ENCODE measurements at regions not wholly inside any gene's neighbourhood (a gene's known extent, or its start where the extent isn't known, plus 50 kb on each side); places are given as distances from the start of the nearest gene placed in this dataset.

GRCh38 chr5:4225741-4226140 lies 630.1 kb downstream of the IRX1 start:
- no peak overlapping the region for H3K4me3 Mint-ChIP-seq
- no peak for TF ChIP-seq CTCF (IDR thresholded peaks at IDR 0.05; ENCODE audit: unreplicated experiment)
- H3K27ac Mint-ChIP-seq = no peak overlapping the region
- H3K4me1 Mint-ChIP-seq = peaks cover 28% of the 10 kb centered on the region
- DNase-seq (ENCODE audit: low spot score in 2 of 2, unreplicated experiment in 2 of 2) = no peak
- no peaks in the 10 kb centered on the region for H3K36me3 Mint-ChIP-seq
- peaks cover 5% of the 10 kb centered on the region for H3K27me3 Mint-ChIP-seq (ENCODE audit: low read depth)
- no peaks in the 10 kb centered on the region for H3K9me3 Mint-ChIP-seq

- Mint-ChIP-seq H3K4me1 (peaks cover 28% of the 10 kb centered on the region), H3K9me3 (no peaks in the 10 kb centered on the region), H3K27me3 (ENCODE audit: low read depth) (peaks cover 5% of the 10 kb centered on the region), H3K4me3 (no peak overlapping the region), H3K36me3 (no peaks in the 10 kb centered on the region), H3K27ac (no peak overlapping the region)
- no peak for TF ChIP-seq CTCF (IDR thresholded peaks at IDR 0.05; ENCODE audit: unreplicated experiment)
- DNase-seq (ENCODE audit: low spot score in 2 of 2, unreplicated experiment in 2 of 2) = no peak
Observed at GRCh38 chr5:4226565-4226964, 630.9 kb downstream of the IRX1 start.

GRCh38 chr5:4228708-4229107 lies 633.1 kb downstream of the IRX1 start:
- Mint-ChIP-seq H3K27me3 (ENCODE audit: low read depth) (peaks cover 5% of the 10 kb centered on the region), H3K36me3 (no peaks in the 10 kb centered on the region), H3K27ac (no peak overlapping the region), H3K4me3 (no peak overlapping the region), H3K9me3 (peaks cover 7% of the 10 kb centered on the region), H3K4me1 (peaks cover 17% of the 10 kb centered on the region)
- TF ChIP-seq CTCF (IDR thresholded peaks at IDR 0.05; ENCODE audit: unreplicated experiment) = no peak
- DNase-seq (ENCODE audit: low spot score in 2 of 2, unreplicated experiment in 2 of 2) = no peak

- Mint-ChIP-seq H3K9me3 (peaks cover 17% of the 10 kb centered on the region), H3K27ac (no peak overlapping the region), H3K4me1 (peaks cover 17% of the 10 kb centered on the region), H3K36me3 (peaks cover 4% of the 10 kb centered on the region), H3K4me3 (no peak overlapping the region), H3K27me3 (ENCODE audit: low read depth) (peaks cover 5% of the 10 kb centered on the region)
- no peak for TF ChIP-seq CTCF (IDR thresholded peaks at IDR 0.05; ENCODE audit: unreplicated experiment)
- no peak for DNase-seq (ENCODE audit: low spot score in 2 of 2, unreplicated experiment in 2 of 2)
Observed at GRCh38 chr5:4229414-4230292, 634.0 kb downstream of the IRX1 start.

- H3K27me3 Mint-ChIP-seq (ENCODE audit: low read depth) = peaks cover 5% of the 10 kb centered on the region
- no peak for DNase-seq (ENCODE audit: low spot score in 2 of 2, unreplicated experiment in 2 of 2)
- H3K27ac Mint-ChIP-seq = no peak overlapping the region
- H3K9me3 Mint-ChIP-seq = peaks cover 24% of the 10 kb centered on the region
- peaks cover 17% of the 10 kb centered on the region for H3K4me1 Mint-ChIP-seq
- peaks cover 8% of the 10 kb centered on the region for H3K36me3 Mint-ChIP-seq
- TF ChIP-seq CTCF (IDR thresholded peaks at IDR 0.05; ENCODE audit: unreplicated experiment) = no peak
- no peak overlapping the region for H3K4me3 Mint-ChIP-seq
Observed at GRCh38 chr5:4230471-4230785, 634.8 kb downstream of the IRX1 start.
